HUDEP-2 (cell line): ENCODE measurements at regions not wholly inside any gene's neighbourhood (a gene's known extent, or its start where the extent isn't known, plus 50 kb on each side); places are given as distances from the start of the nearest gene placed in this dataset.

Source experiments
- DNase-seq, 76 experiments: peaks; one replicate each; lab custom pipeline; 2025; ENCODE audit not compliant: unreplicated experiment in 76 of 76; lab: John Stamatoyannopoulos, UW

DNA sequence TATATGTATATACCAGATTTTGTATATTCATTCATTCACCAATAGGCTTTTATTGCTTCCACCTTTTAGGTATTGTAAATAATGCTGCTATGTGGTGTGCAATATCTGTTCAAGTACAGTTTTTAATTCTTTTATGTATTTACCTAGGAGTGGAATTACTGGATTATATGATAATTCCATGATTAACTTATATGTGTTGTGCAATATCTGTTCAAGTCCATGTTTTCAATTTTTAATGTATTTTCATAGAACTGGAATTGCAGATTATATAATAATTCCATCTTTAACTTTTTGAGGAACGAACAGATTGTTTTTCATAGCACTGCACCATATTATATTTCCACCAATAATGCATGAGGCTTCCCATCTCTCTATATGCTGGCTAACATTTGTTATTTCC, 50.6 kb upstream of the L3MBTL4 start:
- no peak for DNase-seq

DNA sequence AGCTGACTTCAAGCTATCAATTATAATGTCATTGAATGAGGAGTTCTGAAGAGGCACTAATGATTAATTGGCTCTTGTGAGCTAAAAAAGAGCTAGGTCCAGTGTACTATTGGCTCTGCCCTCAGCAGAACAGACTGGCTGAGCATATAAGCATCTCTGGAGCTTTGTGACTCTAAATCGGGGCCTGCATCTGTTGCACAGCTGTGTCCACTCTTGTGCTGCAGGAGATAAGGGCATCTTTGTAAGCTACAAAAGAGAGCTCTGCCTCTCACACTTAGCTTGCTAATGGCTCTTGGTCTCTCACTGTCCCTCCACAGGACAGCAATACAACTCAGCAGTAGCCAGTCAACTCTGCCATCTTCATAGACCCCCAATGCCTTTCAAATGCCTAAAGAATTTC, 61.5 kb upstream of the L3MBTL4 start:
- DNase-seq: no peak

DNA sequence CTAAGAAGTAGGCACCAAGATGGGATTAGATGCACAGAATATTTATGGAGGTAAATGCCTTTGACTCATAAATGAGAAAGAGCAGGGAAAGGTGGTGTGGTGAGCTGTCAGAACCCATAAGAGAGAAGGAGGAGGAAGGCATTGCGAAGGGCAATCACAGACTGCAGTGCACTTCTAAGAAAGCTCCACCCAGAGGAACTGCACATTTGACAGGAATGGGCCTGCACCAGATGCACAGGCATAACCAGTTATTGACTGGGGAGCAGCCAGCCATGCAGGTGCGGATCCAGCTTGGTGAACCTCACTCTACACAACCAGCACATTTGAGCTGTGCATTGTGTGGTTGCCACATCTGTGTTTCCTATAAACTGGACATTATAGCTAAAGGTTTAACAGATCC, 62.2 kb upstream of the L3MBTL4 start:
- no peak for DNase-seq

DNA sequence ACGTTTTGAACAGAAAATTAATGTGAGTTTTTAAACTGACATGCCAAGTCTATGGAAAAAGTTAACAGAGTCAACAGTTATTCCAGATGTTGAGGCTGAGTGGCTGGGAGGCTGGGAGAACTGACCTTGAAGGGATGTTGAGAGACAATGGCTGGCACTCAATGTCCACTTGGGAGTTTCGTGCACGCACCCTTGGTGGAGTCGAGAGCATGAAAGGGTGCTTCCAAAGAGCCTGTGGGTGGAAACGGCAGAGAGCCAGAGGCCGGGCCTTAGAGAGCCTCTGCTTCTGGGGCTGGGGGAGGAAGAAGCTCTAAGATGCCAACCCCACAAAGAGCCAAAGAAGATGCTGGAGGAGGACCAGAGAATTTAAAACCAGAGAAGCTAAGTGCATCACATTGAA, 63.4 kb upstream of the L3MBTL4 start:
- no peak for DNase-seq

DNA sequence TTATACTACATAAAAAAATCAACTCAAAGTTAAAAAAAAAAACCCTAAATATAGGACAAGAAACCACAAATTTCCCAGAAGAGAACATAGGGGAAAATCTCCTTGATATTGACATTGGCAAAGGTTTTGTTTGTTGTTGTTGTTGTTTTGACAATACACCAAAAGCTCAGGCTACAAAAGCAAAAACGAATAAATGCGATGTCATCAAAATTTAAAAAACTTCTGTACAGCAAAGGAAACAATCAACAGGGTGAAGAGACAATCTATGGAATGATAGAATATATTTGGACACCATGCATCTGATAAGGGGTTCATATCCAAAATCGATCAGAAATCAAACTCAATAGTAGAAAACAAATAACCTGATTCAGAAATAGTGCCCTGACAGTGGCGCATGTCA, 65.0 kb upstream of the L3MBTL4 start:
- DNase-seq: no peak

DNA sequence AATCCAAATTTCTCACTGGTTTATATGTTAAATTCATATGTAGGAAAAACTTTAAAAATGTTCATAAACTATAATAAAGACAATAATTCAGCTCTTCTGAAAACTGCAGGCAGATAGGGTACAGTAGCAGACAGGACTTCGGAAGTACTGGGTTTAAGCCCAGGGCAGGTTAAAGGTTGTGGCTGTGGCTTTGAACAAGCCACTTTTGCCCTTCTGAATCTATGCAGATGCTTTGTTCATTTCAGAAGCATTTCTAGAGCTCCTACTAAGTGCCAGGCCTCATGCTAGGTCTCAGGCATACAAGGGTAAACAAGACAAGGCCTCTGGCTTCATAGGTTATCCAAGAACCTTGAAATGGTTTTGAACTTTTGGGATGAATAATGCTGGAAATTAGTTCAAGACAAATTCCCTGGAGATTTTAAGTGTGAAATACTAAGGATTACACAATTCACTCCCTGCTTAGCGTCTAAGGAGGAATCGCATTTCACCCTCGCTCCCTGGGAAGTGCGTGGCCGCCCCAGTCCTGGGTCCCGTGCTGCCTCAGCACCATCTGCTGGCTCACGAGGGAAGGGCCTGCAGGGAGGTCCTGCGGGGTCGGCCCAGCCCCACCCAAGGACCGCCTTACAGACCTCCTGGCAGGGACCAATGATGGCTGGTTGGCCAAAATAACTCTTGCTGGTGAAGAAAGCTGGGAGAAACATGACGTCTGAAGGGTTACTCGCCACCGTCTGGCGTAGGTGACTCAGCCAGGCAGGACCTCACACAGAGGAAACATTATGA, 67.7 kb upstream of the L3MBTL4 start:
- no peak for DNase-seq

DNA sequence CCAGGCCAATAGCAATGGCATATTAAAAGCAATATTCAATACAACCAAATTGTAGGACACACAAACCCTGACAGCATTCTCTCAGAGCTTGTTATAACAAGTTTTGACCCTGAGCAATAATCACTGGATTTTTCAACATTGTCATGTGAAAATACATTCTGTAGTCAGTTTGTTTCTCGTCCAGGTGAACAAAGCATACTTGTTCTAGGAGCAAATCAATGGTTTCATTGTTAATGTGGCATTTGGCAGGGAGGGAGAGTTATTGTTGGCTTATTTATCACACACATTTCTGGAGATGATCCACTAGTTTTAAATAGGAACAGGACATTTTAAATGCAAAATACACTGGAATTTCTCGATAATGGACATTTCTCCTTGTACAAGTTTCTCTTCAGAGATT, 69.9 kb upstream of the L3MBTL4 start:
- no peak for DNase-seq

DNA sequence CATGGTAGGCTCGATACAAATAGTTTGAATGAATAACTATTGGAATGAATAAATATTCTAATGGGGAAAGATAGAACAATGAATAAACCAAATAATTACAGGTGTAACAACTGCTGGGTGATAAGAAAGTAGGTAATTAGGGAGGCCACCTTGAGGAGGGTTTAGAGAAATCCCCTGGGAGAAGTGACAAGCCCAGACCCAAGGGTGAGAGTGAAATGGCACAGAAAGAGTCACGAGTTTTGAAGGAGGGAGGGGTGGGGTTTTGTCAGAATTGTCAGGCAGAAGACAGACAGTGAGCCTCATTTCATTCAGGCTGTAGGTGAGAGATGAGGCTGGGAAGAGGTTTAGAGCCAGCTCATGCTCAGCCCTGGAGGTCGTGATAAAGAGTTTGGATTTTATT, 71.6 kb upstream of the L3MBTL4 start:
- DNase-seq: no peak

DNA sequence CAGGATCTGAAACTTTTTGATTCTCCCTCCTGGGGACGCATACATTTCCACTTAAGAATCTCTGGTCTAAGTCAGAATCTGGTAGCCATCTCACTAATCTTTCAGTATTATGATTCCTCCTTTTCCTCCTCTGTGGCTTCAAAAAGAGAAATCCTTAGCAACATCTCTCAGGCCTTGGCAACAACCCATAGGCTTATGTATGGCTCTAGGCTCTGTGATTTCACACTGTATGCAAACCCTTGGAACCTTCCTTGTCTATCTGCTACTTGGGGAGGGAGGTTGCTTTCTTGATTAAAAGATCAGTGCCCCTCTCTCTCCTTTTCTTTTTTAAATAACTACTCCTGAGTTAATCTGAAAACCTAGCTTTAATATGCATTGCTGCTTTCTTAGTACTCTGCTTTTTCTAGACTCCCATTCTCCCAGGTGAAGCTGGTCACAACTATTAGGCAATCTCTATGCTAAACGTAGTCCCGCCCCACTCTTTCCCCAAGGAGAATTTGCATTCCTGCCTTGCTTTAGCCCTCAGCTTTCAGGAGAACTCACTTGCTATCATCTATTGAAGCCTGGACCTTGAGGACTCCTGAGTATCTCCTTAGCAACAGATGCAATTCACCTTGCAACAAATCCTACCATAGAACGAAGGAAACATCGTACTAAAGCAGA, 72.2 kb upstream of the L3MBTL4 start:
- DNase-seq: no peak

DNA sequence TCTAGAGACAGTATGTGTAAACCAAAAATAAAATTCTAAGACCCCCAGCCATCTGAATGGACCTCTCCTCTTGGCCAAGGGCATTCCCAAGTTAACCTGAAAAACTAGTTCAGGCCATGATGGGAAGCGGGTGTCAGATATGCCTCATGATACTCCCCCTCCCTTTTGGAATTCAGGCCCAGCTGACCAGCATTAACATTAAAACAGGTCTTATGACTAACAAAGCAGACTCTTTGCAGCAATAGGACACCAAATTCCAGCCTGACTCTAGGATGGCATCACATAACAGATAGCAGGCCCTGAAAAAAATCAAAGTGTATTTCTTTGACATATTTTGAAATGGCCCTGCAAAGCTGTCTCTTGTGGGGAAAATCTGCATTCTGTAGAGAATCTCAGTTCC, 73.3 kb upstream of the L3MBTL4 start:
- no peak for DNase-seq

DNA sequence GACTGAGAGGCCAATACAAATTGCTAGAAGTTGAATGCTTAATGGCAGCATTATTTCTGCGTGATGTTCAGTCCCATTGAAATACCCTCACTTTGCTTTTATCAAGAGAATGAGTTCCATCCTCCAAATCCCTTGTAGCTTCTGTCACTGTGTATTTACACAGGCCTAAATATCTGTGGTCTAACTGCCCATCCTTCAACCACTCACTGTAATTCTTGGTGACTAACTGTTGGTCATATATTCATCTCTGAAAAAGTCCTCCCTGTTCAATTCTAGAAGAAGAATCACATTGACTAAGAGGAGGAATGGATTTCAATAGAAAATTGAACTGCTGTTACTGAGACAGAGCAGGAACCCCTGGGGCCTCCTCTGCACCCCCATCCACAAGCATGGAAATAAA, 74.2 kb upstream of the L3MBTL4 start:
- DNase-seq: no peak

DNA sequence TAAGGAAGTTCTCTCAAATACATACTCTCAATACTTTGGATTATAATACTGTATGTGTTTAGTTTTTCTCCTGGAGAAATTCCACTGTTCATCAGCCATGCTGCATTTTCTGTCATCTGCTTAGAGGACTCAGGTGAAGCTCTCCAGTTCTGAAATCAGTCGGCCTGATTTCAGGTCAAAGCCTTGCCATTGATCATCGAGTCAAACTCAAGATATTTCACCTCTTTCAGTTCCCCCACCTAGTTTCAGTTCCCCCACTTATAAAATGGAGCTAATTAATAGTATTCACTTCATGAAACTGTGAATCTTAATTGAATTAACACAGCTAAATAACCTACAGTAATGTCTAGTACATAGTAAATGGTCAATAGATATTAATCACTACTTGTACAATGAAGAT, 75.3 kb upstream of the L3MBTL4 start:
- DNase-seq: no peak

DNA sequence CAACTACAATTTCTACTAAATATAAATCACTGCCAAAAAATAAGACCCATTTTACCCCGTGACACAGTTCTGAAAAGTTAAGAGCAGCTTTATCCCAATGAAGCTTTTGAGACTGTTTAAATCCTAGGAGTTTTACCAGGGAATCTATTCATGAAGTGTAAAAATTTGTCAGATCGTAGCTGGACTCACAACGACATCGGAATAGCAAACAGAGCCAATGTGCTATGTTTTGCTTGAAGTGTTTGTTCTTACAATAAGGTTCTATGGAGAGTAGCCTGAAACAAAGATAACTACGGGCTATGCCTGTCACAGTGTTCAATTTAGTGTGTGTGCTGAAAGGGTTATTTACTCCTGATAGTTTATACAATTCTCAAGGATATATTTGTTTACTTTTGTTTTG, 78.5 kb upstream of the L3MBTL4 start:
- no peak for DNase-seq

DNA sequence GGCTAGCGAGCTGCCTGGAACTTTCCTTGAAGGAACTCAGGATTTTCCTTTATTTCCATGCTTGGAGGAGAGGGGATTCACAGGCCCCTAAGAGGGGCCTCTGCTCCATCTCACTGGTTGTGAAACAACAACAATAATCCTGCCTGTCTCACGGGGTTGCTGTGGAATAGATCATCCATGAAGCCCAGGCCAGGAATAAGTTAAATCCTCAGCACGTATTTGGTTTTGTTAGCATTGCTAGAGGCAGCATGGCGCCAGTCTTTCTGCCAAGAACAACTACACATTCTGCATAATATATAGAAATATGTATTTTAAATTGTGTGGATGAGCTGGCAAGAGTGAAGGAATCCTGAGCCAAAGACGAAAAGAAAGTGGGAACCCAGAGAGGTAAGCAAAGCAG, 80.8 kb upstream of the L3MBTL4 start:
- no peak for DNase-seq

DNA sequence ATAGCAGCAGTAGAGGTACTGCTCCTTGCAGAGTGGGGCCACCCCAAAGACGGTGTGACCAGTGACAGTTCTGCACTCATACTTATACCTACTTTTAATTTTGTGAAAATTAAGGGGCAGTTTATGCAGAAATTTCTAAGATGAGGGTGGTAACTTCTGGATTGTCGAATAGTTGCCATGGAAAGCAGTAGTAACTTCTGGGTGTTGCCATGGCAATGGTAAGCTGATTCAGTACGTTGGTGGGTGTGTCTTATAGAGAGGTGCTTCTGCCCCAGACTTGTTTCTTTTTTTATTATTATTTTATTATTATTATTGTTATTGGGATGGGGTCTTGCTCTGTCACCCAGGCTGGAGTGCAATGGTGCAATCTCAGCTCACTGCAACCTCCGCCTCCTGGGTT, 82.8 kb upstream of the L3MBTL4 start:
- DNase-seq: no peak

DNA sequence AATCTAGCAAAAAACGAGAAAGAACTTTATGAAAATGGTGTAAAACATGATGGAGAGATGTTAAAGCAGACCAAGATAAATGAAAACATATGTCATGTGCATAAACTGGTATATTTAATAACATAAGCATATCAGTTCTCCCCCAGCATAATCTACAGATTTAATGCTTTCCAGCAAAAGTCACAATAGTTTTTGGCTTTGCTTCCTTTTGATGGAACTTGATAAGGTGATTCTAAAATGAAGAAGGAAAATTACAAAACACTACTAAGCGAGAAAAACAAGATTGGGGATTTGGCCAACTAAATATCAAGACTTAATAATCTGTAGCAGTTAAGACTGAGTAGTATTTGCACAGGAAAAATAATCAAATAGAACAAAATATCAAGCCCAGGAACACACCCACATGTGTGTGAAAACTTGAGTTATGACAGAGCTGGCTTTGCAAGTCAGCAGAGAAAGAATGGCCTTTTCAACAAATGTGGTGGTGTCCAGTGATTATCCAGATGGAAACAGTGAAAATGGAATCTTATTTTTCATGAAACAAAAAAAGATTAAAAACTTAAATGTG, 83.7 kb upstream of the L3MBTL4 start:
- DNase-seq: no peak

DNA sequence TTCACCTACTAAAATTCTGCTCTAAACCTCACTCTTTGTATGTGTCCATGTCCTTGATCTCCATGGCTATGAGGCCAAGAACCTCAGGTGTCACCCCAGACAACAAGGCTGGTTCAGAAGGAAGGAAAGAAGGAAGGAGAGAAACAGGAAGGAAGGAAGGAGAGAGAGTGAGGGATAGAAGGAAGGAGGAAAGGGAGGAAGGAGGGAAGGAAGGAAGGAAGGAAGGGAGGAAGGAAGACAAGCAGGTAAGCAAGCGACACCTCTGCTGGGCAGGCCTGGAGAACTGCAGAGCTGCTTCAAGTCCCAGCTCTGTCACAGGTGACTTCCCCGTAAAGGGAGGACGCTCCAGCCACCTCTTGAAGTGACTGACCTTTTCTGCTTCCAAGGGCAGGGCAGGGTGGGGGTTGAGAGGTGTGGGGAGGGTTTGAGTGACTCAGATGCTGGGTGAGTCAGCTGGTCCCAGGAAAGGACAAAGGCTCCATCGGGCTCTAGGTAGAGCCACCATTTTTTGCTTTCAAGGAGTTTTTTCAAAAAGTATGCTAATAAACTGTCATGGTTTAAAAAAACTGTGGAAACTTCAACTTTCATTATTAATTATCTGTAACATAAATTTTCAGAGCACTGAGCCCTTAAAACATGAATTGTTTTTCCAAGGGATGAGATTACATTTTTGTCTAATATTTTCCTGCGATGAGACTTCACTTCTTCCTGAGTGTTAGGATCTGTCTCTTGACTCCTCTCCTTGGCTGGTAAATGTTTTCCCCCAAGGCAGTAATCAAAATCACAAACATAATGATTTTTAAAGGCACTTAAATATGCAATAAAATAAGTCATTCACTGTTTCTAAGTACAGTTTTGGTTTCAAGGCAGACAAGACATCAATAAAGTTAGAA, 90.1 kb upstream of the L3MBTL4 start:
- no peak for DNase-seq

DNA sequence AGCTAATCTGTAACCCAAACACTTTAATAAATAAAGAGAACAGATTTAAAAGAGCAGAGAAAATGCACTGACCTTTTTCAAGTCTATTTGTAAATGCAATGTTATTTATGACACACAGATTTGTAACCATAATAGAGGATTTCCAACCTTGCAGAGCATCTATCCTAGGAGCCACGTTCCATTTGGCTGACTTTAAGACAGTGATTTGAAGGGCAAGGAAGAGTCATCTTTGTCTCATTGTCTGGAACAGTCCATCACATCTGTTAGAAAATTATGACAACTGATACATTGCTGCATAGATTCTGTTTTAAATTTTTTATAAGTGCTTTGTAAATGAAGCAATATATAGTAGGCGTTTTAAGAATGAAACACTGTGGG, 90.8 kb upstream of the L3MBTL4 start:
- DNase-seq: no peak

DNA sequence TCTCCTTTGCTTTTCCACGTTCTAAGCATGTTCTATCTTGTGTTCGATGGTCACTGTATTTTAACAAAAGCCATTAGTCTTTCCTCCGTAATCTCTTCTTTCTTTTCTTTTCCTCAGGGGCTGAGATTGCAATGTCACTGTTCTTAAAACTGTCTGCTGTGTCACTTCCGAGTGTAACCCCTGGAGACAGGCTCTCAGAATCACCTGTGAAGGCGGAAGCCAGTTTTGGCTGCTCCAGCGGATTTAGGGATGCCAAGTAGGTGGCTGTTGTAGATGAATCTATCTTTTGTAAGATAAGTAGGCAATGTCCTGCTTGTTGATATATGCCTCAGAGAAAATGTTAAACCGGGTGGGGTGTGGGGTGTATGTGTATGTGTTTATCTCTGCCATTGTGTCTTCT, 94.7 kb upstream of the L3MBTL4 start:
- no peak for DNase-seq

DNA sequence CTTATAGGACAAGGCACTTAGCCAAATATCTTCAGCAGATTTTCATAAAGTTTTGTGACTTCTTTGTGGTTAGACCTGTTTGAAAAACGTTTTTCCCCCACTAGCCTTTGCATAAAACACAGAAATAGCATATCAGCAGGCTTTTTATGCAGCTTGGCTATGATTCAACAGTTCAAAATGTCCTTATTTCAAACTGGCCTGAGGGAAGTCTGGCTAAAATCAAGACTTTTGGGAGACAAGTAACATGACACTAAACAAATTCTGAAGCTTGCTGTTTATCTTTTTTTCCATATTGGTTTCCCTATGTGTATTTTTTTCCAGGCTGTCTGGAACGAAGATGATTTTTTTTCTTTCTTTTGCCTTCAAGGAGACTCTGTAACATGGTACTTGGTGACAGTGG, 95.1 kb upstream of the L3MBTL4 start:
- DNase-seq: no peak

DNA sequence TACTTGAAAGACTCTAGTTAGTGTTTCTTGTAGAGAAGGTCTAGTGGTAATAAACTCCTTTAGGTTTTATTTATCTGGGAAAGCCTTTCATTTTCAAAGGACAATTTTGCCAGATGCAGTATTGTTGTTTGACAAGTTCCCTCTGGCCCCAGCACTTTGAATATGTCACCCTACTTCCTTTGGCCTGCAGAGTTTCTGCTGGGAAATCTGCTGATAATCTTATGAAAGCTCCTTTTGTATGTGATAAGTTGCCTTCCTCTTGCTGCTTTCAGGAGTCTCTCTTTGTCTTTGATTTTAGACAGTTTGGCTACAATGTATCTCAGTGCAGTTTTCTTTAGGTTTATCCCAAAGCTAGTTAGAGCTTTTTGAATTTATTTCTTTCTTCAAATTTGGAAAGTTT, 106.2 kb upstream of the L3MBTL4 start:
- DNase-seq: no peak
